Effector memory CD4-positive, alpha-beta T cell (primary cell): ENCODE measurements at regions not wholly inside any gene's neighbourhood (a gene's known extent, or its start where the extent isn't known, plus 50 kb on each side); places are given as distances from the start of the nearest gene placed in this dataset.

Experiments
- DNase-seq, 3 donors: peaks; one replicate each; pipeline ENCODE4 v3.0.0-alpha.2; 2020
- H3K27ac ChIP-seq: 2 replicates; pipeline ENCODE4 v1.7.0; 2013; ENCODE audit warnings: mild to moderate bottlenecking, low read length, moderate library complexity; ENCODE audit not compliant: insufficient read depth, poor library complexity, severe bottlenecking
- H3K27me3 ChIP-seq: replicated peaks from 2 replicates; pipeline ENCODE4 v1.7.0; 2013; ENCODE audit warnings: mild to moderate bottlenecking, low read length; ENCODE audit not compliant: insufficient read depth, control insufficient read depth, poor library complexity, severe bottlenecking
- H3K36me3 ChIP-seq: 2 replicates; pipeline ENCODE4 v1.7.0; 2013; ENCODE audit warnings: mild to moderate bottlenecking, low read length, moderate library complexity; ENCODE audit not compliant: control insufficient read depth, insufficient read depth
- H3K4me1 ChIP-seq: 2 replicates; pipeline ENCODE4 v1.7.0; 2013; ENCODE audit warnings: low read length, mild to moderate bottlenecking; ENCODE audit not compliant: control insufficient read depth, insufficient read depth, poor library complexity, severe bottlenecking
- H3K4me3 ChIP-seq: 2 replicates; pipeline ENCODE4 v1.7.0; 2013; ENCODE audit warnings: low read length, low read depth, mild to moderate bottlenecking; ENCODE audit not compliant: insufficient read depth, poor library complexity, severe bottlenecking
- H3K9me3 ChIP-seq: 2 replicates; pipeline ENCODE4 v1.7.0; 2013; ENCODE audit warnings: mild to moderate bottlenecking, low read length, moderate library complexity; ENCODE audit not compliant: control insufficient read depth

GRCh38 chr9:36762958-36763357, 190.3 kb downstream of the MELK start:
- no peaks in the 10 kb centered on the region for H3K9me3 ChIP-seq

GRCh38 chr9:36763778-36764177, 191.1 kb downstream of the MELK start:
- no peak for DNase-seq
- no peaks in the 10 kb centered on the region for H3K9me3 ChIP-seq
- no peak overlapping the region for H3K4me3 ChIP-seq
- H3K36me3 ChIP-seq: no peaks in the 10 kb centered on the region
- H3K4me1 ChIP-seq: peaks cover 6% of the 10 kb centered on the region
- H3K27me3 ChIP-seq: peaks cover 5% of the 10 kb centered on the region
- H3K27ac ChIP-seq: no peak overlapping the region

More at GRCh38 chr9:36762958-36763357, 190.3 kb downstream of the MELK start:
- no peaks in the 10 kb centered on the region for H3K36me3 ChIP-seq
- H3K27me3 ChIP-seq: peaks cover 5% of the 10 kb centered on the region
- H3K4me1 ChIP-seq: peaks cover 6% of the 10 kb centered on the region
- no peak overlapping the region for H3K4me3 ChIP-seq
- no peak overlapping the region for H3K27ac ChIP-seq
- DNase-seq: no peak

- H3K4me1 ChIP-seq: peaks cover 6% of the 10 kb centered on the region
- peaks cover 5% of the 10 kb centered on the region for H3K27me3 ChIP-seq
- H3K9me3 ChIP-seq: no peaks in the 10 kb centered on the region
- no peak for DNase-seq
- no peaks in the 10 kb centered on the region for H3K36me3 ChIP-seq
- H3K4me3 ChIP-seq: no peak overlapping the region
- H3K27ac ChIP-seq: no peak overlapping the region
These were observed 191.8 kb downstream of the MELK start for GRCh38 chr9:36764364-36765076.

GRCh38 chr9:36765077-36765390, 192.3 kb downstream of the MELK start:
- H3K4me1 ChIP-seq: peaks cover 6% of the 10 kb centered on the region
- H3K27me3 ChIP-seq: peaks cover 5% of the 10 kb centered on the region
- no peak overlapping the region for H3K27ac ChIP-seq
- H3K9me3 ChIP-seq: no peaks in the 10 kb centered on the region
- H3K36me3 ChIP-seq: no peaks in the 10 kb centered on the region
- DNase-seq: no peak
- H3K4me3 ChIP-seq: no peak overlapping the region

GRCh38 chr9:36765468-36766341, 193.0 kb downstream of the MELK start:
- H3K9me3 ChIP-seq: no peaks in the 10 kb centered on the region
- no peaks in the 10 kb centered on the region for H3K36me3 ChIP-seq
- H3K27ac ChIP-seq: peak overlapping the region; percentile 30
- peaks cover under 1% of the 10 kb centered on the region for H3K27me3 ChIP-seq
- peaks cover 6% of the 10 kb centered on the region for H3K4me1 ChIP-seq
- peak; percentile 75 to 82 (median 79) for DNase-seq
- peak overlapping the region; percentile 53 for H3K4me3 ChIP-seq

- Histone ChIP-seq H3K4me3 (no peak overlapping the region), H3K4me1 (peaks cover 6% of the 10 kb centered on the region), H3K9me3 (no peaks in the 10 kb centered on the region), H3K27me3 (no peaks in the 10 kb centered on the region), H3K36me3 (no peaks in the 10 kb centered on the region), H3K27ac (no peak overlapping the region)
- no peak for DNase-seq
These were observed 196.0 kb downstream of the MELK start for GRCh38 chr9:36768677-36769076.

GRCh38 chr9:36770025-36770424, 197.3 kb downstream of the MELK start:
- H3K9me3 ChIP-seq: no peaks in the 10 kb centered on the region
- H3K36me3 ChIP-seq: no peaks in the 10 kb centered on the region
- H3K4me1 ChIP-seq: peaks cover 6% of the 10 kb centered on the region
- no peak for DNase-seq
- H3K27me3 ChIP-seq: no peaks in the 10 kb centered on the region
- H3K27ac ChIP-seq: no peak overlapping the region
- no peak overlapping the region for H3K4me3 ChIP-seq

- Histone ChIP-seq H3K4me1 (no peaks in the 10 kb centered on the region), H3K36me3 (no peaks in the 10 kb centered on the region), H3K4me3 (no peak overlapping the region), H3K27me3 (no peaks in the 10 kb centered on the region), H3K9me3 (no peaks in the 10 kb centered on the region), H3K27ac (no peak overlapping the region)
- DNase-seq: no peak
These were observed 200.0 kb downstream of the MELK start for GRCh38 chr9:36772449-36773403.

- DNase-seq: no peak
- H3K9me3 ChIP-seq: no peaks in the 10 kb centered on the region
- no peak overlapping the region for H3K4me3 ChIP-seq
- no peak overlapping the region for H3K27ac ChIP-seq
- H3K4me1 ChIP-seq: no peaks in the 10 kb centered on the region
- H3K36me3 ChIP-seq: no peaks in the 10 kb centered on the region
- peaks cover 4% of the 10 kb centered on the region for H3K27me3 ChIP-seq
These were observed 206.0 kb downstream of the MELK start for GRCh38 chr9:36778682-36779081.
